ENCODE measurements at regions not wholly inside any gene's neighbourhood (a gene's known extent, or its start where the extent isn't known, plus 50 kb on each side); places are given as distances from the start of the nearest gene placed in this dataset.

GRCh38 chr3:144142151-144142840 lies 170.7 kb downstream of the DIPK2A start:
- TF ChIP-seq USF1 (IDR thresholded peaks at IDR 0.05) (no peak), FOXM1 (IDR thresholded peaks at IDR 0.05; ENCODE audit: borderline replicate concordance, low read depth) (no peak), REST (IDR thresholded peaks at IDR 0.05; ENCODE audit: low read depth) (no peak), RAD21 (IDR thresholded peaks at IDR 0.05; ENCODE audit: low read depth) (no peak), EP300 (IDR thresholded peaks at IDR 0.05; ENCODE audit: borderline replicate concordance) (no peak), EGR1 (IDR thresholded peaks at IDR 0.05) (no peak)
